Tibial nerve (tissue), 4 donors: ENCODE measurements at regions not wholly inside any gene's neighbourhood (a gene's known extent, or its start where the extent isn't known, plus 50 kb on each side); places are given as distances from the start of the nearest gene placed in this dataset.
A peak's percentile ranks its signal among the peaks of the same experiment; 100 is the strongest.

Experiments used
- DNase-seq, 2 donors: peaks; one replicate each; pipeline ENCODE4 v3.0.0-alpha.2; 2019; ENCODE audit warnings: low spot score in 2 of 2
- H3K27ac ChIP-seq, 4 donors: fragments of 200-600 bp; sonication (generic) in 3 of 4; one replicate each; pipeline ENCODE4 v1.5.1; 2017 to 2019; ENCODE audit warnings: mild to moderate bottlenecking in 1 of 4
- H3K27me3 ChIP-seq, 2 donors: fragments of 200-600 bp; sonication (generic) in 1 of 2; one replicate each; pipeline versions ENCODE4 v1.5.1 to v1.6.0; 2017 to 2019
- H3K36me3 ChIP-seq, 3 donors: fragments of 200-600 bp; sonication (generic); one replicate each; pipeline ENCODE4 v1.5.1; 2018 to 2019
- H3K4me1 ChIP-seq, 4 donors: fragments of 200-600 bp; sonication (generic) in 3 of 4; one replicate each; pipeline ENCODE4 v1.5.1; 2017 to 2019
- H3K4me3 ChIP-seq, 4 donors: fragments of 200-600 bp; sonication (generic) in 3 of 4; one replicate each; pipeline ENCODE4 v1.5.1; 2017 to 2019; ENCODE audit warnings: mild to moderate bottlenecking in 1 of 4, moderate library complexity in 1 of 4
- H3K9me3 ChIP-seq, 4 donors: fragments of 200-600 bp; sonication (generic) in 3 of 4; one replicate each; pipeline ENCODE4 v1.5.1; 2017 to 2019
- EP300 ChIP-seq, 2 donors: sonication (generic); formaldehyde crosslinking; IDR thresholded peaks; one replicate each; pipeline ENCODE4 v1.6.1; 2017; ENCODE audit warnings: antibody characterized with exemption in 2 of 2, mild to moderate bottlenecking in 1 of 2
- POLR2A ChIP-seq, 2 donors: fragments of 450-650 bp; IDR thresholded peaks; one replicate each; pipeline ENCODE4 v1.6.1; 2017; ENCODE audit warnings: antibody characterized with exemption in 2 of 2, mild to moderate bottlenecking in 2 of 2, moderate library complexity in 2 of 2
- WGBS, 2 donors: methylation state at CpG; one replicate each; pipeline ENCODE4 v1.1.5; 2018; 5-methylcytosine and 5-hydroxymethylcytosine counted together
- TF ChIP-seq, protein P1 (sequence below), 5 experiments: fragments of 200-600 bp in 3 of 5; fragments of 450-650 bp in 2 of 5; sonication (generic) in 3 of 5; IDR thresholded peaks; one replicate each; pipeline ENCODE4 v1.5.1; 2016 to 2019; ENCODE audit warnings: antibody characterized with exemption in 5 of 5, mild to moderate bottlenecking in 3 of 5, moderate library complexity in 2 of 5

DNA sequence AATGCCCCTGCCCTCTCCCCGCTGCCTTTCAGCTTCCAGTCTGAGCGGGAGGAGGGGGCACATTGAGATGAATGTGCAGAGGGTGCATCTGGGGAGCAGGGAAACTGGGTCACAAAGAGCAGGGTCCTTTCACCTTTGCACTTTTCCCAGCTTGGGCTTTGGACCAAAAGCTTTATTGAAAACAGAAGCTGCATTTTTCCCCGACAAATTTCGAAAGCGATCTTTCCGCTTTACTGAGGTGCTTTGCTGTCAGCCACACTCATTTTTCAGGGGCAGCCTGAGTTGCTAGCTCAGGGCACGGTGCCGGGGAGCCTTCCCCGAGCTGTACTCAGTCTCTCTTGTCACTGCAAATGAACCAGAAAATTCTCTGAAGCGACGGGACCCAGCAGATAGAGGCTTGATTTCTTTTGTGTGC lies 283.7 kb upstream of the SOX4 start:
- peak overlapping the region in 1 of 4 donors; percentile 22 for H3K4me3 ChIP-seq
- WGBS, 2 donors = 10 to 31% methylated on average over 11 of the region's 11 CpGs
- no peak overlapping the region for H3K27ac ChIP-seq
- H3K9me3 ChIP-seq = no peaks in the 10 kb centered on the region
- DNase-seq = no peak
- H3K27me3 ChIP-seq = no peaks in the 10 kb centered on the region
- H3K4me1 ChIP-seq = peaks cover 0 to 4% (median 0%) of the 10 kb centered on the region in 4 donors
- TF ChIP-seq POLR2A (IDR thresholded peaks at IDR 0.05) (no peak), EP300 (IDR thresholded peaks at IDR 0.05) (no peak)
- TF ChIP-seq, protein P1, sequence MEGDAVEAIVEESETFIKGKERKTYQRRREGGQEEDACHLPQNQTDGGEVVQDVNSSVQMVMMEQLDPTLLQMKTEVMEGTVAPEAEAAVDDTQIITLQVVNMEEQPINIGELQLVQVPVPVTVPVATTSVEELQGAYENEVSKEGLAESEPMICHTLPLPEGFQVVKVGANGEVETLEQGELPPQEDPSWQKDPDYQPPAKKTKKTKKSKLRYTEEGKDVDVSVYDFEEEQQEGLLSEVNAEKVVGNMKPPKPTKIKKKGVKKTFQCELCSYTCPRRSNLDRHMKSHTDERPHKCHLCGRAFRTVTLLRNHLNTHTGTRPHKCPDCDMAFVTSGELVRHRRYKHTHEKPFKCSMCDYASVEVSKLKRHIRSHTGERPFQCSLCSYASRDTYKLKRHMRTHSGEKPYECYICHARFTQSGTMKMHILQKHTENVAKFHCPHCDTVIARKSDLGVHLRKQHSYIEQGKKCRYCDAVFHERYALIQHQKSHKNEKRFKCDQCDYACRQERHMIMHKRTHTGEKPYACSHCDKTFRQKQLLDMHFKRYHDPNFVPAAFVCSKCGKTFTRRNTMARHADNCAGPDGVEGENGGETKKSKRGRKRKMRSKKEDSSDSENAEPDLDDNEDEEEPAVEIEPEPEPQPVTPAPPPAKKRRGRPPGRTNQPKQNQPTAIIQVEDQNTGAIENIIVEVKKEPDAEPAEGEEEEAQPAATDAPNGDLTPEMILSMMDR (IDR thresholded peaks at IDR 0.05) = no peak
- H3K36me3 ChIP-seq = no peaks in the 10 kb centered on the region

DNA sequence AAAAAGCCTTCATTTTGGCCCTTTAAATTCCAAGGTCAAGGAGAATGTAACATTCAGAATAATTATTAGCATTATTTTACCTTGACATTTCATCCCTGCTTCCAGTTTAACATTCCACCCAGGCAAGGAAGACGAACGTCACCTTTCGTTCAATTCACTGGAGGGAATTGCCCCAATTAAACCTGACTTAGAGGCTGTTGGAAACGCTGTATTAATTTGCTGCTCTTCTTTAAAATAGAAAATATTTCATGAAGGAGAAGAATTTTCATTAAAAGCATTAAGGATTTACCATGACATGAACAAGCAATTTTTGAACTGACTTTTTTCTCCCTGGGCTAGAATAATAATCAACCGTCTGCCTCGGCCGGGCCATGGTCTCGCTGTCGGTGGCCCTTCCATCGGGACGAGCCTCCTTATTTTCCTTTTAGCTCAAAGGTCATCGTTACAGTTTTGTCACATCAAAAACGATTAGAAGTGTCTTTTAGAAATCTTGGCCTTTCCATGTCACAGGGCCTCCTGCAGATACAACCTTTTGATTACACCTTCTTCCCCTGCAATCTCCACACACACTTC lies 282.9 kb upstream of the SOX4 start:
- no peak for TF ChIP-seq POLR2A (IDR thresholded peaks at IDR 0.05)
- TF ChIP-seq, protein P1 (IDR thresholded peaks at IDR 0.05) = no peak
- no peak for TF ChIP-seq EP300 (IDR thresholded peaks at IDR 0.05)
- peaks cover 0 to 4% (median 0%) of the 10 kb centered on the region in 4 donors for H3K4me1 ChIP-seq
- no peak overlapping the region for H3K27ac ChIP-seq
- no peaks in the 10 kb centered on the region for H3K27me3 ChIP-seq
- 83 to 89% methylated on average over 13 of the region's 13 CpGs for WGBS, 2 donors
- no peak for DNase-seq
- no peaks in the 10 kb centered on the region for H3K36me3 ChIP-seq
- H3K9me3 ChIP-seq = no peaks in the 10 kb centered on the region
- H3K4me3 ChIP-seq = no peak overlapping the region

DNA sequence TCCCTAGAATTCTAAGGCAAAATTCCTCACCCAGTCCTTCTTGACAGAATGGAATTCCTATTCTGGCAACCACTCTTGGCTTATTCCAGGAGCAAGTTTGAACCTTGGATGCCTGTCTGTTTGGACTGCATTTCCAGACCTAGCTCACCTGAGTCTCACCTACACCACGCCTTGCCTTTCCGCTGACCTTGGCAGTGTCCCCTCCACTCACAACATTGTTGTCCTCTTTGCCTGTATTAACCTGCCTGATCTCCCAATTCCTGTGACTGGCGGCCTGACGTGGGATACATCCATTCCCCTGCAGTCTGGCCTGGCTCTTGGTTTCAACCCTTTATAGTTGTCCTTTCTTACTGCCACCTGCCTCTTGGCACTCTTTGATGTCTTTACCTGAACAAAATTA lies 281.4 kb upstream of the SOX4 start:
- Histone ChIP-seq H3K9me3 (no peaks in the 10 kb centered on the region), H3K36me3 (no peaks in the 10 kb centered on the region), H3K27me3 (no peaks in the 10 kb centered on the region), H3K27ac (no peak overlapping the region), H3K4me1 (peaks cover 0 to 4% (median 0%) of the 10 kb centered on the region in 4 donors), H3K4me3 (no peak overlapping the region)
- no peak for TF ChIP-seq POLR2A (IDR thresholded peaks at IDR 0.05)
- no peak for TF ChIP-seq EP300 (IDR thresholded peaks at IDR 0.05)
- TF ChIP-seq, protein P1 (IDR thresholded peaks at IDR 0.05) = no peak
- DNase-seq = no peak
- WGBS, 2 donors = 94 to 99% methylated on average over 4 of the region's 4 CpGs

DNA sequence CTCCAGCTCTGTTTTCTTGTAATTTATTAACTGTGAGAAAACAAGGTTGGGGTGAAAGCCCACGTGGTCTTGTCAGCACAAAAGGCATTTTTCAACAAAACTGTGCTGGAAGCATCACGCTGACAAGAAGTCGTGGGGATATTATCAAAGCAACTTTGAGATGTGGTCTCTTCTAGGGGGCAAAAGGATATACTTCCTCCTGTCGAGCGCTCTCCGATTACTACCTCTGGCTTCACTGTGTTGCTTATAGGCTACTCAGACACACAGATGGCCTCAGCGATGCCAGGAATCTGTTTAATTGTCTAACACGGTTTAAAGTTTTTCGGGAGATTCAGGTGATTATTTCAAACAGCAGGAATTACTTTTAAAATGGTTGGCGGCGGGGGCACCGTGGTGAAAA lies 275.9 kb upstream of the SOX4 start:
- H3K9me3 ChIP-seq = peaks cover 0 to 7% (median 0%) of the 10 kb centered on the region in 4 donors
- H3K4me3 ChIP-seq = no peak overlapping the region
- TF ChIP-seq, protein P1 (IDR thresholded peaks at IDR 0.05) = no peak
- no peak for TF ChIP-seq EP300 (IDR thresholded peaks at IDR 0.05)
- no peak for TF ChIP-seq POLR2A (IDR thresholded peaks at IDR 0.05)
- no peaks in the 10 kb centered on the region for H3K4me1 ChIP-seq
- WGBS, 2 donors = 69 to 70% methylated on average over 12 of the region's 12 CpGs
- no peaks in the 10 kb centered on the region for H3K36me3 ChIP-seq
- DNase-seq = no peak
- no peaks in the 10 kb centered on the region for H3K27me3 ChIP-seq
- H3K27ac ChIP-seq = no peak overlapping the region

DNA sequence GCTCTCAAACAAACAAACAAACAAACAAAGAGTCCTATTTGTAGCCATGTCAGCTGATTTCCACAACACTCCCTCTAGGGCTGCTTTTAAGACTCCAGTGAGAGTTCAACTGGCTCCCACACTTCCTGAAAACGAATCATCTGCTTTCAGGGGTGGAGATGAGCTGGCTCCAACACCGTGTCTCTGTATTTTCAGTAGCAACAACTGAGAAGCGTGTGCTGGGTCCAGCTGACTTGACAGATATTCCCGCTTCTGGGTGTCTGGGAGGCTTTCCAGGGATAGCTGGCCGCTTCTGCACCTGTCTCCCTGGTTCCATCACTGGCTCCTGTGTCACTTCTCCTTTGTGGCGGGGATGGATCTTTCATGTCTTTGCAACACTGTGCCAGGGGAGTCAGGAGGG lies 272.5 kb upstream of the SOX4 start:
- no peaks in the 10 kb centered on the region for H3K27me3 ChIP-seq
- H3K9me3 ChIP-seq = peaks cover 0 to 7% (median 0%) of the 10 kb centered on the region in 4 donors
- H3K4me1 ChIP-seq = no peaks in the 10 kb centered on the region
- DNase-seq = no peak
- TF ChIP-seq, protein P1 (IDR thresholded peaks at IDR 0.05) = no peak
- TF ChIP-seq EP300 (IDR thresholded peaks at IDR 0.05) (no peak), POLR2A (IDR thresholded peaks at IDR 0.05) (no peak)
- H3K27ac ChIP-seq = no peak overlapping the region
- no peak overlapping the region for H3K4me3 ChIP-seq
- no peaks in the 10 kb centered on the region for H3K36me3 ChIP-seq
- 67 to 80% methylated on average over 6 of the region's 6 CpGs for WGBS, 2 donors
